GM12874 (cell line): ENCODE measurements at regions not wholly inside any gene's neighbourhood (a gene's known extent, or its start where the extent isn't known, plus 50 kb on each side); places are given as distances from the start of the nearest gene placed in this dataset.

ENCODE experiments used
- TF ChIP-seq, protein P1 (sequence below): IDR thresholded peaks from 2 replicates; pipeline ENCODE4 v1.5.1; 2011; ENCODE audit warnings: low read depth, mild to moderate bottlenecking, control low read depth, low read length, moderate library complexity; ENCODE audit not compliant: insufficient read depth

- TF ChIP-seq, protein P1, sequence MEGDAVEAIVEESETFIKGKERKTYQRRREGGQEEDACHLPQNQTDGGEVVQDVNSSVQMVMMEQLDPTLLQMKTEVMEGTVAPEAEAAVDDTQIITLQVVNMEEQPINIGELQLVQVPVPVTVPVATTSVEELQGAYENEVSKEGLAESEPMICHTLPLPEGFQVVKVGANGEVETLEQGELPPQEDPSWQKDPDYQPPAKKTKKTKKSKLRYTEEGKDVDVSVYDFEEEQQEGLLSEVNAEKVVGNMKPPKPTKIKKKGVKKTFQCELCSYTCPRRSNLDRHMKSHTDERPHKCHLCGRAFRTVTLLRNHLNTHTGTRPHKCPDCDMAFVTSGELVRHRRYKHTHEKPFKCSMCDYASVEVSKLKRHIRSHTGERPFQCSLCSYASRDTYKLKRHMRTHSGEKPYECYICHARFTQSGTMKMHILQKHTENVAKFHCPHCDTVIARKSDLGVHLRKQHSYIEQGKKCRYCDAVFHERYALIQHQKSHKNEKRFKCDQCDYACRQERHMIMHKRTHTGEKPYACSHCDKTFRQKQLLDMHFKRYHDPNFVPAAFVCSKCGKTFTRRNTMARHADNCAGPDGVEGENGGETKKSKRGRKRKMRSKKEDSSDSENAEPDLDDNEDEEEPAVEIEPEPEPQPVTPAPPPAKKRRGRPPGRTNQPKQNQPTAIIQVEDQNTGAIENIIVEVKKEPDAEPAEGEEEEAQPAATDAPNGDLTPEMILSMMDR: no peak
These were observed 1313.0 kb upstream of the GBE1 start for GRCh38 chr3:83074485-83074884.

DNA sequence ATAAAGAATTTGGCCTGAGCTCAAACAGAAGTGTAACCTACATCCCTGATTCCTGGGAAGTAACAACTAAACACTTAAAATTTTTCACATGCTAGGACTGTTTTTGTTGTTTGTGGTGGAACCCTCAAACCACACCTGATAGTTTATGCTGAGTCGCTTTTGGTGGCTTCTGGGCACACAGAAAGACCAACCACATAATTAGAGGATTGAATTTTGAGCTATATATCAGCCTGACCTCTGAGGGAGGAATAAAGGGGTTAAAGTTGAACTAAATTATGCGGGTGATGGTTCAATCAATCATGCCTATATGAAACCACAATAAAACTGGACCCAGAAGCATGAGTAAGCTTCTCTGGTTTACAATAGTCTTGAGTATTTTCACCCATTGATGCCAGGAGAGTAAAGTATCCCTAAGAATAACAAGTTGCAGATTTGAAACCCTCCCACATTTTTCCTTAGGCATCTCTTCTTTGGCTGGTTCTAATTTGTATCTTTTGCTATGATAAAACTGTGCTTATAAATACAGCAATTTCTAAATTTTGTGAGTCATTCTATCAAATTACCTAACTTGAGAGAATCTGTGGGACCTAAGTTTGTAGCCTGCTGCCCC, 1304.5 kb upstream of the GBE1 start:
- TF ChIP-seq, protein P1: no peak

GRCh38 chr3:83063446-83063845, 1302.0 kb upstream of the GBE1 start:
- TF ChIP-seq, protein P1: no peak

- TF ChIP-seq, protein P1: no peak
These were observed 1287.1 kb upstream of the GBE1 start for GRCh38 chr3:83048556-83048955.

DNA sequence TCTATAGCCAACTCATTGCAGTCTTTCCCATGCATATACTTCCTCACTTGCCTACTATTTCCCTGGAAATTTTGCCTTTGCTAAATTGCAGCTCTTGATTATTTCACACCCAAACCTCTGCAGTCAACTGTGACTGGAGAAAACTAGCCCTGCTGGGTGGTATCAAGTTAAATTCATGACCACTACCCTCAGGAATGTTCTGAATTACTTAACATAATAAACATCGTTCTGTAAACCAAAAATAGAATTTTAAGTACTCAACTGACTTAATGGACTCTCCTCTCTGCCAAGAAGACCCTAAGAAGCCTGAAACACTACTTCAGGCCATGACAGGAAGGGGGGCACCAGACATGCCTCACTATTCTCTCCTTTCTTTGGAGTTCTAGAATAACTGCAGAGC, 1278.0 kb upstream of the GBE1 start:
- TF ChIP-seq, protein P1: no peak

DNA sequence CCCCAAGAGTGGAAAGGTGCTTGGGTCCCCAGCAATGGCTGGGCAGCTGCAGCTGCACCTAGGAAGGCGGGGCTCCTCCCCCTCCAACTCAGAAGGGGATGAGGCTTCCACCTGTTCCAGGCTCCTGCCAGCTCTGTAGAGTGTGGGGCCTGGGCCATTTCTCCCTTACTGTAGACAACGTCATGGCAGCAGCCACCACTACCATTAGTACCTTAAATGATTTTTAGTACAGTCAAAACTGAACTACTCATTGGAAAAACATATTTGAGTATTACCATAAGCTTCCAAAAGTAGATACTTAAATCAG, 1274.2 kb upstream of the GBE1 start:
- TF ChIP-seq, protein P1: no peak

DNA sequence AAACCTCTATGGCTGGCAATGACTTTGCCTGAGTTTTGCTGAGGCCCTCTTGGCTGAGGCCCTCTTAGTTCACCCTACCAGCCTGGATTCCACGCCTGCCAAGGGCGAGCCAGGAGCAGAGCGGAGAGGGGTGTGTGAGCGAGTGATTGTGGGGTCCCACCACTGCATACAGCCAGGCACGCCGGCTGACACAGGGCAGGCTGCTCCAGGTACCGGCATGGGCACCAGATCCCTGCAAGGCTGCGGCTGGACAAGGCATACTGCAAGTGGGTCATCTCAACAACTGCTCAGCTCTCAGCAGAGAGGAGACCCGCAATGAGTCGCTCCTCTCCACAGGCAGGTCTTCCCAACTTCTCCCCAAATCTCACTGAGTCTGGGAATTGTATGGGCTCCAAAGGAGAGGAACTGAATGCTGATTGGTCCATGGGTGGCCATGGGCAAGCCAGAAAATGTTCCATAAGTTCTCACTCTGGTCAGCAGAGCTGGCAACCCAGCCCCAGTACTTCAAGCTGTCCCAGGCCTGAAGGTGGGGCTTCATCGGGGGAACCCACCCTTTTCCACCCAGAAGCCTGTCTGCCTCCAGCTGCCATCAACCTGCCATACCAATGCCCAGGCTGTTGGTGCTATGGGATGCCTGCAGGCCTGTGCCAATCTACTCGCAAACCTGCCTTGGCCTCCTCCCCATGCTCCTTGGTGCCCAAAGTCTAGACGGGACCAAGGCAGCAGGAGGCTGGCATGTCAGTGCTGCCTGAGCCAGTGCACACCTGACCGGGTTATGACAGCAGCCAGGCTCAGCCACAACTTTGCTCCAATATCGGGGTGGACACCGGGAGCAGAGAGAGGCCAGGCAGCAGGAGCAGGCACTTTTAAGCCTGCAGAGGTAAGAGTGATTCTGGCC, 1273.6 kb upstream of the GBE1 start:
- TF ChIP-seq, protein P1: no peak
